GM19397 (cell line): ENCODE measurements at regions not wholly inside any gene's neighbourhood (a gene's known extent, or its start where the extent isn't known, plus 50 kb on each side); places are given as distances from the start of the nearest gene placed in this dataset.

Source experiments
- ATAC-seq: cut with Tn5 transposase; IDR thresholded peaks from one replicate; pipeline ENCODE4 v1.9.1; 2021; ENCODE audit warnings: mild to moderate bottlenecking, moderate library complexity; ENCODE audit not compliant: unreplicated experiment

DNA sequence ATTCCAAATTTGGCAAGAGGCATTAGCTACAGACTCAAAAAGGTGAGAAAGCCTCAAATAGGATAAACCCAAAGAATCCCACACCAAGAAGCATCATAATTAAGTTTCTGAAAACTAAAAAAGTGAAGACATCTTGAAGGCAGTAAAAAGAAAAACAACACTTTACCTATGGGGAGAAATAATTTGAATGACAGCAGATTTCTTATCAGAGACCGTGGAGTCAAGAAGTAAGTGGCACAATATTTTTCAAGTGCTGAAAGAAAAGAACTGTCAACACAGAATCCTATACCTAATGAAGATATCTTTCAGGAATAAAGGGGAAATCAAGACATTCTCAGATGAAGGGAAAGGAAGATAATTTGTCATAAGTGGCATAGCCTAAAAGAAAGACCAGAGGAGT lies 193.3 kb upstream of the CHD6 start:
- ATAC-seq = no peak

DNA sequence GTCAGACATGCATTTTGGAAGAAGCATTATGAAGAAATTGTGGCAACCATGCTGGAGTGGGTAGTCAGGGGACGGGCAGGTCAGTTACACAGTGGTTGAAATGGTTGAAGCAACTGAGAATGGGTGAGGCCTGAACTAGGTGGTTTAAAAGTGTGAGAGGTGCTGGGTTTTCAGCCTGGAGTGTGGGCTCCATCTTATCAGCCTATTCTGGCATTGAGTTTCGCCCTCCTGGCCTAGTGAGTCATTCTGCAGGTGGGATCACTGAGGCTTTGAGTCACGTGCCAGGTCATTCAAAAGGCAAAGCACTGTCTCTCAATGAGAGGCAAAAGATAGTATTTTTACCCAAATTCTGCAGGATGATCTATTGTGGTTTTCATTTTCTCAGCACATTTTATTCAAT lies 181.9 kb upstream of the CHD6 start:
- ATAC-seq = no peak

DNA sequence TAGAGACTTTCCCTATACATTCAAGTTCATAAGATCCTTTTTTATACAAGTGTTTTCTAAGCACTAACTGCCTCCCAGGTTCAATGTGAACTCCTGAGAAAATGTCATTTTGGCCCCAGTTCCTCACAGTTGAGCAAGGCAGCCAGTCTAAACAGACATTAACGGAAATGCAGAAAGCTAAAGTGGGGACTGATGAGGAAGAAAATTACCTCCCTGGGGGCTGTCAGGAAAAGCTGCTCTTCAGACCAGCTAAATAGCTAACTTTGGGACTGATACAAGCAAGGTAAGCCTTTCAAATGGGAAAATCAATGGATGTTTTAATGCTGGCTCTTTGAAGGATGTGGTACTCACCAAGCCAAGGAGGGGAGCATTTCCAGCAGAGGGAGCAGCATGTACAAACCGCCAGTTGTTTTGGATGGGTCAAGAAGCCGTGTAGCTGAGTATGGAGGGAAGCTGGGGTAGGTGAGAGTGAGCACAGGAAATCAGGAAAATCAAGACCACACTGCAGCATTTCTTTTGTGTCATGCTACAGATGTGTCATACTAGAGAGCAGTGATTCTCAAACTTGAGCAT lies 180.8 kb upstream of the CHD6 start:
- no peak for ATAC-seq

DNA sequence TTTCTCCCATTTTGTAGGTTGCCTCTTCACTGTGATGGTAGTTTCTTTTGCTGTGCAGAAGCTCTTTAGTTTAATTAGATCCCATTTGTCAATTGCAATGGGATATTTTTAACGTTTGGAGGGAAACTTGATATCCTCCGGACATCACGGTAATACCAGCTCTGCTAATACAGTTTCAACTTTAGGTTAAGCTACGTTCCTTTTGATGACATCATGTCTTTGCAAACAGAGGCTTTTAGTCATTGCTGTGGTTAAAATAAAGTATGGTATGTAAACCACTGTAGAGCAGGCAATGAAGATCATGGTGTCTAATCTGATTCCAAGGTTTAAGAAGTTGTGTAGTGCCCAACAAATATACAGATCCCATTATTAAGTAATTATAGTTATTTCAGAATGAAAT lies 168.0 kb upstream of the CHD6 start:
- ATAC-seq = no peak

DNA sequence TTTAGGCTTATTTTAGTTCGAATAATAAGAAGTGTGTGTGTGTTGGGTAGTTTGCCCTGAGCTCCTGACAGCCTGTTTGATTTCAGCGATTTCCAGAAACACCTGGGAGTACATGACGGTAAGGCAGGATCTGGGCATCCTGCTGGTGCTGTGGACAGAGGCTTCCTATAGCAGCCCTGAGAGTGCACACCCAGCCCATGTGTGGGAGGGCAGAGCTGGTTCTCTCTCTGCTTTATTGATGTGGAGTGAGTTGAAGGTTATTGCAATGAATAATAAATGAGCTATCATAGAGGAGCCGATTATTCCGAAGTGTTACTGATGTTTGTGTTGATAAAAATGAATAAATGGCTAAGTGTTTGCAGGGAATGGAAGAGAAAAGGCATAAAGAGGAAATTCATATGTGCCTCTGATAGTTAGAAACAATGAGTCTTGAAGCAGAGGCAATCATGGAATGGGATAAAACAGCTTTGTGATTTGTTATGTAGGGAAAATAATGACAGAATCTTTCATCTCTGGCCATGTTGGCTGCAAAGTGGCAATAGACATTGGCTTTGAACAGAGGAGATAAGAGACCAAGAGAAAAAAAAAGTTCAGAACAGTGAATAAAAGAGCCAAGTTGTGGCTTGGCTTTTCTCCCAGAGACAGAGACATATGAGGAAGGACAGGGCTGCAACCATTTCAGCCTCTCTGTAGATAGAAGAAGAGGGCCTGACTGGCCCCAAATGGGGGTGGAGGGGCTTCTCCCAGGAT lies 166.2 kb upstream of the CHD6 start:
- ATAC-seq = no peak

DNA sequence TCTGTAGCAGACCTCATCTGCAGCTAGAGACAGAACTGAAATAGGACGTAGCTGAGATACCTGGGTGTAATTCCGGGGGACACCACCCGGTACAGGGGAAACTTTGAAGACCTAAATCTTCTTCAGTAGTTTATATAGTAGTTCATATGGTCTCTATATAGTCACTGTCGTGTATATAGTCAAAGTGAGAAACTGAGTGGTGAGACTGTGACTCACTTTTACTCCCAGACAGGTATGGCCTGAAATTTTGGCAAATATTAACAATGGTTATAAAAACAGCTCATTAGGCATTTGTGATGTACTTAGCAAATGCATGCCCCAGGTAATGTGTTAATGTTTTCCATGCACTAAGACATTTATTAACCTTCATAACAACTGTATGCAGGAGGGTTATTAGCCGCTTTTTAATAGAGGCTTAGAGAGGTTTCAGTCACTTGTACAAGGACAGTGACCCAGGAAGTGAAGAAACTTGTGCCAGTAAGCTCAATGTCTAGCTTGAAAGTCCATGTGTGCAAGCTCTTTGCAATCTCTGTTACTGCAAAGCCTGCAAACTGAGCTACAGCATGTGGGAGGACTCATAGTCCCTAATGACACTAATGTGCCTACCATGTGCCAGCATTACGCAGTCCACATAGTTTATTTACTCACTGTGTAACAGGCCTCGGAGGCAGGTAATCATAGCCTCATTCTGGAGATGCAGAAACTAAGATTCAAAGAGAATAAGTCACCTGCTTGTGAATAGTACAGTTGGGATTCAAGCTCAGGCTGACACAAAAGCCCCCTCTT lies 165.4 kb upstream of the CHD6 start:
- no peak for ATAC-seq

DNA sequence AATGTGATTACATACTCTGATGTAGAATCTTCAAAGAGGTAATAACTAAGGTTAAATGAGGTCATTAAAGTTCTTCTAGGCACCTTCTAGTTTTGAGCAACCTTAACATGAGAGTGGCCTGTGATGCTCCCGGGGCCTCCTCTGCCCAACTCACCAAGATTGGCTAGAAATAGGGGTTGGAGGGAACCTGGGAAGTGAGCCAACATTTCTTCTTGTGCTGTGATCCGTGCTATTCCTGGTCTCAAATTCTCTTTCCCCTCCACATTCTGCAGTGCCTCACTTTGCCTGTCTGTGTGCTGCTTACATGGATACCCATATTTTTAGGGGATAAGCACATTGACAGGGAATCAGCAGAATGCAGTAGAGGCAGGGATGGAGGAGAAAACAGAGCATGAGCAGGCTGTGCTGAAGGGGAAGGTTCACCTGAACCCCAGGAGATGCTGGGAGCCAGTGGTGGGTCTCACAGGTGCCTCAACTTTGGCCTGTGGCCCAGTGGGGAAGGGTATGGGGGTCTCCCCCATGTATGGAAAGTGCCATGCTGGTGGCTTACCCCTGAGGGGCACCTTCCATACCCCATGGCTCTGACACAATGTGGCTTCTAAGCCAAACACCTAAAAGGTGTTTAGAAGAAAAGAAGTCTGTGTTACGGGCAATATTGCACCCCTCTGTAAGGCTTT lies 164.7 kb upstream of the CHD6 start:
- ATAC-seq = no peak

DNA sequence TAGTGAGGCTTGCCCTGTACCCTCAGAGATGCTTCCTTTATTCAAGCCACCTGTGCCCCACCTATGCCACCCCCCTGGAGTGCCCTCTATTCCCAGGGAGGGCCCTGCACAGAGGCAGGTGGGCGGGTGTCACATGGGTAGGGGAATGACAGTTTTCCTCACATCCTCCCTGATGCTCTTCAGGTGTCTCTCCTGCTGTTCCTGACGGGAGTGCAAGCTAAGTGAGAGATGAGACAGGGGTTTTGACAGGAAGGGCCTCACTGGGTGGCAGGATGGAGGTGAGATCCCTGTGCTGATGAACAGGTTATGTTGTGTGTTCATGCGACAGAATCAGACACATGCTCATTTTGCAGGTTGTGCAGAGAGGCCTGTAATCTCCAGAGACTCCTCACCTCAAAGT lies 164.1 kb upstream of the CHD6 start:
- no peak for ATAC-seq

DNA sequence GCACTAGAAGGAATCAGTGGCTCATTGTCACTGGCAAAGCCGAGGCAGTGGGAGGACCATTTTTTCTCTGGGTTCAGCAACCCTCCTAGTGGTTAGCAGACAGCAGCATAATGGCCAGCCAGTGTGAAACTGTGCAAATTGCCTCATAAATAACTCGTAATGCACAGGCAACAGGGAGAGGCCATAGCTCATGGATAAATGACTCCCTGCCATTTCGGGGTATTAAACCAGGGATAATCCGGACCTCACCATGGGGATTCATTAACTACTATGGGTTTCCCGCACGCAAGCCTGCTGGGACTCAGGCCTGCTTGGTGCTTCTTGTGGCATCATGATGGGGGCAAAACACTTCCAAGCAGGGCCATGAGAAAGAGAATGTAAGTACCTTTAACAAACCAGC lies 158.2 kb upstream of the CHD6 start:
- ATAC-seq = no peak

DNA sequence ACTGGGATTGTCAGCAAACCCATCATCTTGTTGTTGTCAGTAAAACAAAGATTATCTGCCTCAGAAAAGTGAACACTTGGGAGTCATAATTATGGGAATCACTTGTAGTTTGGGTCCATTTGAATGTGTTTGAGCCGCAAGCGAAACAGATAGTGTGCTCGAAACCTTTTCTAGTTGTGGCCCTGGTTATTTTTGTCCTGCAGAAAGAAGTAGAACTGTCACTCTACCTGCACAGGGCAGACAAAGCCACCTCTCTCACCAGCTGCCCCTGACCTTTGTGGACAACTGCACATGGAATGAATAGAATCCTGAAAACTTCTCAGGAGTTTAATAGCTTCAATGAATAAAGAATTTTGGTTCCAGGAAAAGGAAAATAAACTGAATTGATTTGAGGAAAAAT lies 156.1 kb upstream of the CHD6 start:
- ATAC-seq = no peak

DNA sequence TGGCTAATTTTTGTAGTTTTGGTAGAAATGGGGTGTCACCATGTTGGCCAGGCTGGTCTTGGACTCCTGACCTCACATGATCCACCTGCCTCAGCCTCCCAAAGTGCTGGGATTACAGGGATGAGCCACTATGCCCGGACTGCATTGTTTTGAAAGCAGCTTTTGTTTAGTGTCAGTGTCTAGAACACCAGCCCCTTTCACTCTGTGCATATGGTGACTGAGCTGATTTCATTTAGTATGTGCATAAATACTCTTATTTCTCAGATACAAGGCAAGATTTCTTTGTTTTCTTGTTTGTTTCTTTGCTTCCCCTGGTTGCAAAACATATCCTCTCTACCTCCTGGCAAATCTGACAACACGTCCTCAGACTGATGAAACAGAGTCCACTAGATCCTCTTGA lies 152.8 kb upstream of the CHD6 start:
- ATAC-seq = no peak

DNA sequence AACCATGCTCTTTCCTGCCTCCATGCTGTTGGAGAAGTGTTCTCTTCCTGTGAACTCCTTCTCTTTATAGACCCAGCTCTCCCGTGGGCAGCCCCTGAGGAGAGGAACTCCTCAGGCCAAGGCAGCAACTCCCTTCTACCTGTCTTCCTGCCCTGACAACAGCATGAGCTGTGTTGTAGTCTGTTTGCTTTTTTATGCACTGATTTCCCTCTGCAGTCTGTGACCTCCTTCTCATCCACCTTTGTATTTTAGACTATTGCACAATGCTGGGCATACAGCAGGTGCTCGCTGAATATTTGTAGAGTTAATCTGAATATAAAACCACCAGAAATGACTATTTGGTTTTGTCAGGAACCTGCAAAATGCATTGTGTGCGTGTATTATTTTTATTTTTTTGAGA lies 152.2 kb upstream of the CHD6 start:
- ATAC-seq = no peak

DNA sequence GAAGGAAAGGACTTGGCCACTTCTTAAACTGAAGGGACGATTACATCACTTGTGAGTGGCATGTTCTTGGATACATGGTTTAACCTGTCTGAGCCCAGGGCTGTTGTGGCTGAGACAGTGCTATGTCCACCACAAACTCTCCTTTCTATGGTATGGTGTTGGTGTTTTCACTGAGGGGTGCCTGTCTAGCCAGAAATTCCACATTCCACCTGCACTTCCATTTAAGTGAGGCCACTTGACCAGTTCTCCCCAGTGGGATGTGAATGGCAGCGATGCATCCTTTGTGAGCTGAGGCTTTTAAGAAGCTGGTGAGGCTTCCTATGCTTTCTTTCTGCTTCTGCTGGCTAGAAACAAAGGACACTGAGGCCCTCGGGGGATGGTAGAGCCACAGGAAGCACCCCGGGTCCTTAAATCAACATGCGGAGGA lies 151.4 kb upstream of the CHD6 start:
- ATAC-seq = no peak

DNA sequence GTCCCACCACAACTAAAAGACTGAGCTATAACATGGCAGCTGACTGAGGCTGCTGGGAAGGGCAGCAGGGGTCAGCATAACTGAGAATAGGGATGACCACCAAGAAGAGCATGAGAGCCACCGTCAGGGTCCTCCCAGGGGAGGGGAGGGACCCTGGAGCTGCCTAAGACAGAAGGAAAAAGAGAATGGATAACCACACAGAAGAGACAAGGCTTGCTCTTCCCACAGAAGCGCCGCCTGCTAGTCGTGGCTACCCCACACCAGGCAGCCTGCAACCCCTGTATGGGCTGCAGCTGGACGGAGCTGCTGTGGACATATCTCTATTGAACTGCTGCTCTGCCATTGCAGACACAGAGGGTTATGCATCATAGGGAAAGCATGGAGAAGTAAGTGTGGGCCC lies 132.0 kb upstream of the CHD6 start:
- no peak for ATAC-seq

DNA sequence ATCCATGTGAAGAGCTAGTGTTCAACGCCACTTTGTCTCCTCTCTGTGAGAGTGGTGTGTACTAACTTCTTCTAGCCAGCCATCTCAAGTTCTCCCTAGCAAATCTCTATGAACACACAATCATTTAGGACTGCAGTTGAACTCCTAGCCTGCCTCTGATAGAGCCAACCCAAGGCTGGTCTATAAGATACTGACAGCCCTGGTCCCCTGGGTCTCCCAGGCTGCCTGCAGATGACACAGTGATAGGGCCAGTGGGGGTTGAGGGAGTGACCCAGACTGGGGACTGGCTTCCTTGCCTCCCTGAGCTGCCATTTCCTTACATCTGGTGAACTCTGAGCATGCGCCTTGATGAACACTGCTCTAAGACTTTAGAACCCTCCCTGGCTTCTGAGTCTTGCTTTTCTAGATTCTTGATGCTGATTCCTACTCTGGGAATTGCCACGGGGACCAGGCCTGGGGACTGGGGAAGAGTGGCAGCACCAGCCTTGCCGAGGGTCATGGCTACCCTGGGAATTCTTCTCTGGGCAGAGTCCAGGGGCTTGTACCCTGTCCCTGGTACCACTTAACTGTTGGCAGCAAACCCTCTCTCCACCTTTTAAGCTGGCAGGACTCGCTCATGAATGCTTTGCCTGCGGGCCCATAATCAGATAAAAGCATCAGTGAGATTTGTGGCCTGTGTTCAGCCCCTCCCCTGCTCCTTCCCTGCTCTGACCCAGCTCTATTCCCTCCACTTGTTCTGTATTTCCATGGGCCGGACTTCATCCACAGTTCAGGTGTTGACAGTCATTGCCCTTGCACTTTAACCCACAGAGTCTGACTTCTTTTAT lies 130.8 kb upstream of the CHD6 start:
- ATAC-seq = no peak

DNA sequence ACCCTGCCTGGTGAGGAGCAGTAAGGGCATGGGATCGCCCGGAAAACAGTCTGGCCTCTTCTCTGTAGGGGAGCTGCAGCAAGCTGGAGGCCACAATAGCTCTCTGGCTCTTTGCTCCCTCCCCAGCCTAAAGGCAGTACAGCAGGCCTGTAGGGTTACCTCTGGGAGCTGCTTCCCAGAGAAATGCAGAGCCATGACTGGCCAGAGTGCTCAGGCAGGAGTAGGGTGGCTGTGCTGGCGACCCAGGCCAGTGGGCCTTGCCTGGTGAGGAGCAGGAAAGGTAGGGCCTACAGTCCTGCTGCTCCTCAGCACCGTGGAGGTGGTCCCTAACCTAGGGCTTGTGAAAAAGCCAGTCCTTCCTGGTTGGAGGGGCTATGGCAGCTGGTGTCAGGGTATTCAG lies 129.9 kb upstream of the CHD6 start:
- ATAC-seq = no peak

DNA sequence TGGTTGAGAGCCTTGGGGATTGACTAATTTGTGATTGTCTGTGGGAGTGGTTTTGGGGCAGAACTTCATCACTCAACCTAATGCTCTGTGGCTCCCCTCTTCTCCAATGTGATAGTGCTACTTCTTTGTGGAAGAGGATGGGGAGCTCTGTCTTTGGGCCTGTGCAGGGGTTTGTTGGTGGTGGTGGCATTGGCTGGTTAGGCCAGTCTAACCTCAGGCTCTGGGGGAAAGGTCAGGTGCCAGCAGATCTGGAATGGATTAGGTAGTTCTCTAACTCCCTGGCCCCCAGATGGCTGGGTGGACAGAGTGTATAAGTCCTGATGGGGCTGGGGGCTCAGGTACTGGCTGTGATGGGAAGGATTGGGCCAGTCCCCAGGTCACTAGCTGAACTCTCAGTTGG lies 129.0 kb upstream of the CHD6 start:
- no peak for ATAC-seq

DNA sequence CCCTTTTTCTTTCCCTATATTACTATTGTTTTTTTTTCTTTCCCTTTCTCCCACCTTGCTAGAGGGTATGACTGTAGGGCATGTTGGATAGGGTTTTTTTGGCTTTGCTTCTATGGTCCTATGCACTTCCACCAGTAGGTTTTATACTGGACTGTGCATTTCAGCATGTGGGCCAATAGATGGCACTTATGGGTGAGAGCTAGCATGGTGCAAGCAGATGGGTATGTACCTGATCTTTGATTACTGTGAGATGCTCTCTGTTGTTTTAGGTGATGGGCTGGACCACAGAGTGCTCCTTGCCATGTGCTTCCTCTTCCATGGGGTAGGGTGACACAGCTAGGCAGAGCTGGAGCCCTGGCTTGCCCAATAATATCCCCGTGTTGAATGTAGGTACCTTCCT lies 128.5 kb upstream of the CHD6 start:
- ATAC-seq = no peak

DNA sequence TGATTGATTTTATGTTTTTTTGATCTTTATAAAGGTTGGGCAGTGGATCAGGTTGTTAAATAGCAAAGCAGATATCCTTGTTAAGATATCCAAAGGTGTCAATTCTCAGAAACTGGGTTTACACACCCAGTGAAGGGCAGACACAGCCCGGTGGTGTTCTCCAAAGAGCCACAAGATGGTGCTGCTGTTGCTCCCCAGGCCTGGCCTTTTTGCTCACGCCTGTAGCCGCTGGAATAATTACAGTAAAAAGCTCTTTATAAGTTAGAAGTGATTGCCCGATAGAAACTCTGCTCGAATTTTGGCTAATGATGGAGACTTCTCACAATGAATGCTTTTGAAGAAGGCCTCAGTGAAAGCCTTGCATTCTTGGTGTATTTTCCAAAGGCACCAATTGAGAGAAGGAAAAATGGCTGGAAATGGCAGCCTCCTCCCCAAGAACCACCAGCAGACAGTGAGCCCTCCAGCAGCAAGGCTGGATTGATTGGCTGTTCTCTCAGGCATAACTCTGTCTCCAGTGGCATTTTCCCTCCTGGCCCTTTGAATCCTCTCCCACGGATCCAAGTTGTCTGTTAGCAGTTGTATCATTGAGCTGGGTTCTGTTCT lies 120.5 kb upstream of the CHD6 start:
- no peak for ATAC-seq

DNA sequence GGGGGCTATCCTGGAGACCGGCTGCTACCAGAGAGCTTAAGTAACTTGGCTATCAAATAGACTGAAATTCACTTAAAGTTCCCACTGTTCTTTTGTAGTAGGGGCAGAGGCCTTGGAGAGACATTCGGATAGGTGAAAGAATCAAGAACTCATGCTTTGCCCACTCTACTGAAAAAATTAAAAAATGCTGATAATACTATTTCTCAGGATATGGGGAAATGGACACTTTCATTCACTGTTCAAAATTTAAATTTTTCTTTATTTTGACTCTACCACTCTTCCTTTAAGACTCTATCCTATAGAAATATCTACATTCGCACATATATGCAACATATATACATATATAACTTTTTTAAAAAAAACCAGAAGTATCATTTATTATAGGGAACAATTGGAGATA lies 117.8 kb upstream of the CHD6 start:
- no peak for ATAC-seq
